AG04450 (cell line): ENCODE measurements at regions not wholly inside any gene's neighbourhood (a gene's known extent, or its start where the extent isn't known, plus 50 kb on each side); places are given as distances from the start of the nearest gene placed in this dataset.
"Not testable (repeated sequence)": the region's sequence is repeated elsewhere in the genome, so short reads cannot be mapped to it uniquely, and the experiment has no call there.

ENCODE experiments used
- CTCF ChIA-PET: fragments of 300-600, 350-600 bp; formaldehyde crosslinking; extraction: SDS; loops from one replicate; lab custom pipeline; 2022; ENCODE audit warnings: antibody characterized with exemption, inconsistent platforms; lab: Charles Lee
- POLR2A ChIA-PET: fragments of 350-600 bp; formaldehyde crosslinking; extraction: SDS; loops from one replicate; lab custom pipeline; 2021; ENCODE audit warnings: antibody characterized with exemption, inconsistent platforms; lab: Yijun Ruan, JAX
- DNase-seq: peaks from one replicate; pipeline ENCODE4 v3.0.0-alpha.2; 2011; ENCODE audit warnings: low read depth, low spot score
- H3K27ac ChIP-seq: one replicate; pipeline ENCODE4 v1.5.1; 2012; ENCODE audit warnings: low read depth, low read length, control low read depth
- H3K27me3 ChIP-seq: one replicate; pipeline ENCODE4 v1.6.0; 2012; ENCODE audit warnings: low read length; ENCODE audit not compliant: control insufficient read depth, insufficient read depth
- H3K4me3 ChIP-seq: 2 replicates; pipeline ENCODE4 v1.5.1; 2011; ENCODE audit warnings: mild to moderate bottlenecking, low read depth, low read length, control low read depth
- H3K9me3 ChIP-seq: 2 replicates; pipeline ENCODE4 v1.5.1; 2012; ENCODE audit warnings: low read length; ENCODE audit not compliant: control insufficient read depth, insufficient read depth
- TF ChIP-seq, protein P1 (sequence below): IDR thresholded peaks from 2 replicates; pipeline ENCODE4 v1.5.1; 2011; ENCODE audit warnings: low read depth, low read length, control low read depth, inconsistent platforms

DNA sequence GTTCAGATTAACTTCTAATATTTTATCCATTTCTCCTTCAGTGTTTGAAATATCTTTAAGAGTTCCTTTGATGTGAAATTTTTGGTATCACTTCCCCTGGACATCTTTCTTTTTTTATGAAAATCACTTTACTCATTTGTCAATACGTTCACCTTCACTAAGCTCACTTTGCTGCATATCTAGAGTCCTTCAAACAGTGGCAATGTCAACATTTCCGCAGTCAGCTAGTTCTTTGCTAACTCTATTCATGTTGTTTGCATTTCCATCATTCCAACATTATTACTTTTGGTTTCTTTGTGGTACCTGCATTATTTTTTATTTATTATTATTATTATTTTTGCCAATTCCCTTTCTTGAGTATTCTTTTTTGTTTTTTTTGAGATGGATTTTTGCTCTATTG is 203.0 kb downstream of the GPAT3 start:
- H3K4me3 ChIP-seq, result no peak overlapping the region
- no peak overlapping the region for H3K27ac ChIP-seq
- ChIA-PET CTCF (no interaction called here), POLR2A (no interaction called here)
- DNase-seq, result no peak
- H3K9me3 ChIP-seq, result no peaks in the 10 kb centered on the region
- H3K27me3 ChIP-seq, result no peaks in the 10 kb centered on the region
- TF ChIP-seq, protein P1, sequence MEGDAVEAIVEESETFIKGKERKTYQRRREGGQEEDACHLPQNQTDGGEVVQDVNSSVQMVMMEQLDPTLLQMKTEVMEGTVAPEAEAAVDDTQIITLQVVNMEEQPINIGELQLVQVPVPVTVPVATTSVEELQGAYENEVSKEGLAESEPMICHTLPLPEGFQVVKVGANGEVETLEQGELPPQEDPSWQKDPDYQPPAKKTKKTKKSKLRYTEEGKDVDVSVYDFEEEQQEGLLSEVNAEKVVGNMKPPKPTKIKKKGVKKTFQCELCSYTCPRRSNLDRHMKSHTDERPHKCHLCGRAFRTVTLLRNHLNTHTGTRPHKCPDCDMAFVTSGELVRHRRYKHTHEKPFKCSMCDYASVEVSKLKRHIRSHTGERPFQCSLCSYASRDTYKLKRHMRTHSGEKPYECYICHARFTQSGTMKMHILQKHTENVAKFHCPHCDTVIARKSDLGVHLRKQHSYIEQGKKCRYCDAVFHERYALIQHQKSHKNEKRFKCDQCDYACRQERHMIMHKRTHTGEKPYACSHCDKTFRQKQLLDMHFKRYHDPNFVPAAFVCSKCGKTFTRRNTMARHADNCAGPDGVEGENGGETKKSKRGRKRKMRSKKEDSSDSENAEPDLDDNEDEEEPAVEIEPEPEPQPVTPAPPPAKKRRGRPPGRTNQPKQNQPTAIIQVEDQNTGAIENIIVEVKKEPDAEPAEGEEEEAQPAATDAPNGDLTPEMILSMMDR, result no peak

DNA sequence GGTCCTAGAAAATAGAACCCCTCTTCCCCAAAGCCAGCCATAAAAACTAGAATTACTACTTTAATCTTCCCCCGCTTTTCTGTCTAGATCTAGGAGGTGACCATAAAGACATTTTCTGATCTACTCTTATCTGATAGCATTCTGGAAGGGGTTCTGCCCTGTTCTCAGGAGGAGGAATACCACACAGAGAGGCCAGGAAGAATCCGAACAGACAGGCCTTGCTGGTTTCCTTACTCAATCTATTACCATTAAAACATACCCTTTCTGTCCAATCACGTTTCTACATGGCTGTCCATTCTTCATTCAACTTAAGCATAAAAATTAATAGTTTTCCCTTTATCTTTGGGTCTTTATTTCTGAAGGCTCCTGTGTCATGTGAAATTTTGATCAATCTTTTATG is 198.7 kb downstream of the GPAT3 start:
- ChIA-PET CTCF (no interaction called here), POLR2A (no interaction called here)
- DNase-seq, result no peak
- H3K27me3 ChIP-seq, result no peaks in the 10 kb centered on the region
- H3K4me3 ChIP-seq, result no peak overlapping the region
- TF ChIP-seq, protein P1, result no peak
- no peak overlapping the region for H3K27ac ChIP-seq
- H3K9me3 ChIP-seq, result no peaks in the 10 kb centered on the region

DNA sequence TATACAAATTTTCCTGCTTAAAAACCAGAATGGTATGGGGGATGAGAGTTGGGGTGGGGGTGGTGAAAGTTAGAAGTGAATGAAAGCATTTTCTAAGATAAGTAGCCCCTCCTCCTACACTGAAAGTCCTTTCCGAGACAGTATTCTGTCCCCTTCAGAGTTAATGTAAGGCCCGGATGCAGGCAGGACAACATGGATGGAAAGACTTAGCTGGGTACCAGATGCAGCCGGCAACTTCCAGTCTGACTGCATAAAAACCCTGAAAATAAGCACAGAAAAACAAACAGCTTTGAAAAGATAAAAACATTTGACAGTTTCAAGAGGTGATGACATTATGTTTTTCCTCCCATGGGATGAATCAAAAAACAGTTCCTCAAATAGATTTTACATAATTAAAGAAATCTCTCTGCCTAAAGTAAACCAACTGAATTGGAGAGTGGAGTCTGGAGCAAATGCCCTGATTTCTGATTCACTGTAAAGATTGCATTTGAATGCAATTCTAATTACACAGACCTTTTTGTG is 196.3 kb downstream of the GPAT3 start:
- ChIA-PET POLR2A (no interaction called here), CTCF (no interaction called here)
- TF ChIP-seq, protein P1, result no peak
- H3K4me3 ChIP-seq, result no peak overlapping the region
- H3K27me3 ChIP-seq, result no peaks in the 10 kb centered on the region
- DNase-seq, result no peak
- no peaks in the 10 kb centered on the region for H3K9me3 ChIP-seq
- no peak overlapping the region for H3K27ac ChIP-seq

GRCh38 chr4:83731609-83732008 is 195.7 kb downstream of the GPAT3 start:
- ChIA-PET CTCF (no interaction called here), POLR2A (no interaction called here)
- TF ChIP-seq, protein P1, result no peak
- no peak overlapping the region for H3K27ac ChIP-seq
- H3K27me3 ChIP-seq, result no peaks in the 10 kb centered on the region
- DNase-seq, result no peak
- H3K9me3 ChIP-seq, result no peaks in the 10 kb centered on the region
- H3K4me3 ChIP-seq, result no peak overlapping the region

DNA sequence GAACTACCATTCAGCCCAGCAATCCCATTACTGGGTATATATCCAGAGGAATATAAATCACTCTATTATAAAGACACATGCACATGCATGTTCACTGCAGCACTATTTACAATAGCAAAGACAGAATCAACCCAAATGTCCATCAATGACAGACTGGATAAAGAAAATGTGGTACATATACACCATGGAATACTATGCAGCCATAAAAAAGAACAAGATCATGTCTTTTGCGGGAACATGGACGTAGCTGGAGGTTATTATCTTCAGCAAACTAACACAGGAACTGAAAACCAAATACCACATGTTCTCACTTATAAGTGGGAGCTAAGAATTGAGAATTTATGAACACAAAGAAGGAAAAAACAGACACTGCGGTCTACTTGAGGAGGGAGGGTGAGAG is 195.1 kb downstream of the GPAT3 start:
- H3K27me3 ChIP-seq, DNase-seq, H3K27ac ChIP-seq, H3K4me3 ChIP-seq, POLR2A ChIA-PET, CTCF ChIA-PET, H3K9me3 ChIP-seq: not testable (repeated sequence)

- TF ChIP-seq, protein P1, result no peak
- ChIA-PET CTCF (no interaction called here), POLR2A (no interaction called here)
- Histone ChIP-seq H3K9me3 (no peaks in the 10 kb centered on the region), H3K4me3 (no peak overlapping the region), H3K27me3 (no peaks in the 10 kb centered on the region), H3K27ac (no peak overlapping the region)
- no peak for DNase-seq
These were observed 192.3 kb downstream of the GPAT3 start for GRCh38 chr4:83728191-83728590.
